Esophagus muscularis mucosa (tissue), 4 donors: ENCODE measurements at regions not wholly inside any gene's neighbourhood (a gene's known extent, or its start where the extent isn't known, plus 50 kb on each side); places are given as distances from the start of the nearest gene placed in this dataset.

ENCODE experiments used
- CTCF ChIP-seq, 3 experiments: fragments of 200-600 bp in 2 of 3; fragments of 450-650 bp in 1 of 3; sonication (generic) in 2 of 3; IDR thresholded peaks; one replicate each; pipeline ENCODE4 v1.5.1; 2017 to 2019; ENCODE audit warnings: antibody characterized with exemption in 3 of 3, mild to moderate bottlenecking in 2 of 3, moderate library complexity in 1 of 3
- EP300 ChIP-seq: sonication (generic); formaldehyde crosslinking; IDR thresholded peaks from one replicate; pipeline ENCODE4 v1.6.1; 2017; ENCODE audit warnings: antibody characterized with exemption
- POLR2A ChIP-seq: fragments of 450-650 bp; IDR thresholded peaks from one replicate; pipeline ENCODE4 v1.6.1; 2017; ENCODE audit warnings: antibody characterized with exemption, moderate library complexity, mild to moderate bottlenecking, low read depth
- POLR2AphosphoS5 ChIP-seq, 2 donors: sonication (generic); formaldehyde crosslinking; IDR thresholded peaks; one replicate each; pipeline ENCODE4 v1.6.1; 2017; ENCODE audit warnings: antibody characterized with exemption in 2 of 2

- no peak for TF ChIP-seq CTCF (IDR thresholded peaks at IDR 0.05)
- TF ChIP-seq POLR2A = no peak
- no peak for TF ChIP-seq POLR2AphosphoS5 (IDR thresholded peaks at IDR 0.05)
- no peak for TF ChIP-seq EP300
These were observed 72.1 kb upstream of the SPACA1 start for GRCh38 chr6:87975561-87975960.
